HT1080 (cell line): ENCODE measurements at regions not wholly inside any gene's neighbourhood (a gene's known extent, or its start where the extent isn't known, plus 50 kb on each side); places are given as distances from the start of the nearest gene placed in this dataset.
A peak's percentile ranks its signal among the peaks of the same experiment; 100 is the strongest.
"Not testable (repeated sequence)": the region's sequence is repeated elsewhere in the genome, so short reads cannot be mapped to it uniquely, and the experiment has no call there.

Experiments used
- DNase-seq: peaks from one replicate; pipeline ENCODE4 v3.0.0-alpha.2; 2015; ENCODE audit warnings: low read depth

GRCh38 chr7:4437916-4438315, 244.2 kb upstream of the FOXK1 start:
- DNase-seq, result no peak

GRCh38 chr7:4438723-4439245, 243.3 kb upstream of the FOXK1 start:
- DNase-seq, result no peak

GRCh38 chr7:4439444-4439843, 242.7 kb upstream of the FOXK1 start:
- no peak for DNase-seq

GRCh38 chr7:4444106-4444505, 238.0 kb upstream of the FOXK1 start:
- no peak for DNase-seq

GRCh38 chr7:4445777-4446176, 236.3 kb upstream of the FOXK1 start:
- no peak for DNase-seq

- DNase-seq, result no peak
These were observed 232.8 kb upstream of the FOXK1 start for GRCh38 chr7:4449263-4449662.

- DNase-seq, result no peak
These were observed 231.6 kb upstream of the FOXK1 start for GRCh38 chr7:4450483-4450882.

- no peak for DNase-seq
These were observed 221.5 kb upstream of the FOXK1 start for GRCh38 chr7:4460597-4460996.

GRCh38 chr7:4461531-4461930, 220.6 kb upstream of the FOXK1 start:
- DNase-seq, result no peak

- peak; percentile 17 for DNase-seq
These were observed 213.6 kb upstream of the FOXK1 start for GRCh38 chr7:4468320-4469102.

- no peak for DNase-seq
These were observed 211.8 kb upstream of the FOXK1 start for GRCh38 chr7:4470246-4470645.

GRCh38 chr7:4472728-4473127, 209.4 kb upstream of the FOXK1 start:
- DNase-seq, result no peak

GRCh38 chr7:4479367-4480039, 202.6 kb upstream of the FOXK1 start:
- peak; percentile 74 for DNase-seq

- DNase-seq, result not testable (repeated sequence)
These were observed 202.0 kb upstream of the FOXK1 start for GRCh38 chr7:4480131-4480530.

GRCh38 chr7:4483851-4484250, 198.2 kb upstream of the FOXK1 start:
- no peak for DNase-seq

- no peak for DNase-seq
These were observed 197.6 kb upstream of the FOXK1 start for GRCh38 chr7:4484545-4484944.

GRCh38 chr7:4486907-4487306, 195.2 kb upstream of the FOXK1 start:
- DNase-seq, result no peak

GRCh38 chr7:4496911-4497310, 185.2 kb upstream of the FOXK1 start:
- not testable (repeated sequence) for DNase-seq

- DNase-seq, result no peak
These were observed 181.3 kb upstream of the FOXK1 start for GRCh38 chr7:4500812-4501211.

- DNase-seq, result not testable (repeated sequence)
These were observed 174.2 kb upstream of the FOXK1 start for GRCh38 chr7:4507886-4508285.

GRCh38 chr7:4513450-4513849, 168.6 kb upstream of the FOXK1 start:
- DNase-seq, result no peak

GRCh38 chr7:4519819-4520520, 162.1 kb upstream of the FOXK1 start:
- DNase-seq, result no peak
